Ramos (cell line): ENCODE measurements at regions not wholly inside any gene's neighbourhood (a gene's known extent, or its start where the extent isn't known, plus 50 kb on each side); places are given as distances from the start of the nearest gene placed in this dataset.

Experiments
- in situ Hi-C: fragments of 300-500 bp; cut with MboI; formaldehyde crosslinking; loops from one replicate; pipeline ENCODE4 v1.14.3; 2022; ENCODE audit warnings: low sequenced_read_pairs; ENCODE audit not compliant: unreplicated experiment

DNA sequence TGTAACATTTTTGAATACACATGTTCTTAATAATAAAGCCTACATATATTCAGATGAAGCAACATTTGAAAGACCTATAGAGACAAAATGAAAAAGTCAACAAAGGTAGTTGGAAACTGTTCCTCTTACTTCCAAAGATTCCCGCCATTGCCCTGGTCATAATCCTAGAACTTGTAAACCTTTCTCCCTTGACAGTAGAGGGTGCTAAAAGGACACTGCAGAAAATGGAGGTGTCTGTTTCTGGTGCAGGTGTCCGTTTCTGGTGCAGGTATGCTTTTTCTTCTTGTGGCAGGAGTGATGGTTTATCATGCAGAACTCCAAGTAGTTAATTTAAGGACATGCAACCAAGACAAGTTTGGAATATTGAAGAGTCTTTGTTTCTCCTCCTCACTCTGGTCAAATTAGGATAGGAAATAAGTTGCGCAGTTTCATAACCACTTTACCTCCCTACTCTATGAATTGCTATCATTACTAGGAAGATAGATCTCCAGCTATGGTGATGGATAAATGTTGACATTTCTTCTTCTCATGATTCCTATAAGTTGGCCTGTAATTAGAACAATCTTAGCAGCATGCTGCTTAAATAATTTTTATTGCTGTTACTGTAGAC lies 56.0 kb upstream of the FAM174A start:
- in situ Hi-C loops = no loop called here

DNA sequence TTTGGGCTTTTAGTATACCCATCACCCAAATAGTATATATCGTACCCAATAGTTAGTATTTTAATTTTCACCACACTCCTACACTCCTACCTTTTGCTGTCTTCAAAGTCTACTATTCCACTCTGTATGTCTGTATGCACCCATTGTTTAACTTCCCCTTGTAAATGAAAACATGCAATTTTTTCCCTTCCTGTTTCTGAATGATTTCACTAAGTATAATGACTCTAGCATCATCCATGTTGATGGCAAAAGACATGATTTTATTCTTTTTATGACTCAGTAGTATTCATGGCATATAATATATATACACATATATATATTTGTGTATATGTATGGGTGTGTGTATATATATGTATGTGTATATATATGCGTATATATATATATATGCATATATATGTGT lies 63.1 kb upstream of the FAM174A start:
- in situ Hi-C loops = no loop called here

GRCh38 chr5:100469767-100470166 lies 65.4 kb upstream of the FAM174A start:
- in situ Hi-C loops = no loop called here

GRCh38 chr5:100464418-100464817 lies 70.8 kb upstream of the FAM174A start:
- in situ Hi-C loops = no loop called here

GRCh38 chr5:100456615-100457014 lies 78.6 kb upstream of the FAM174A start:
- in situ Hi-C loops = no loop called here

DNA sequence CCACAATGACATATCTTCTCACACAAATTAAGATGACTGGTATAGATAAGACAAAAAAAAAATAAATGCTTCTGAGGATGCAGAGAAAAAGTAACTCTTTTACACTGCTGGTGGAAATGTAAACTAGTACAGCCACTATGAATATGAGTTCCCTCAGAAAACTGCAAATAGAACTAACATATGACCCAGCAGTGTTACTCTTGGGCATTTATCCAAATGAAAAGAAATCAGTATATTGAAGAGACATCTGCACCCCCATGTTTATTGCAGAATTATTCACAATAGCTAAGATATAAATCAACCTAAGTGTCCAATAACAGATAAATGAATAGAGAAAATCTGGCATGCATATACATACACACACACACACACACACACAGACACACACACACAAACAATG lies 83.0 kb upstream of the FAM174A start:
- in situ Hi-C loops = no loop called here

- in situ Hi-C loops = no loop called here
Observed at GRCh38 chr5:100448111-100448528, 87.1 kb upstream of the FAM174A start.

DNA sequence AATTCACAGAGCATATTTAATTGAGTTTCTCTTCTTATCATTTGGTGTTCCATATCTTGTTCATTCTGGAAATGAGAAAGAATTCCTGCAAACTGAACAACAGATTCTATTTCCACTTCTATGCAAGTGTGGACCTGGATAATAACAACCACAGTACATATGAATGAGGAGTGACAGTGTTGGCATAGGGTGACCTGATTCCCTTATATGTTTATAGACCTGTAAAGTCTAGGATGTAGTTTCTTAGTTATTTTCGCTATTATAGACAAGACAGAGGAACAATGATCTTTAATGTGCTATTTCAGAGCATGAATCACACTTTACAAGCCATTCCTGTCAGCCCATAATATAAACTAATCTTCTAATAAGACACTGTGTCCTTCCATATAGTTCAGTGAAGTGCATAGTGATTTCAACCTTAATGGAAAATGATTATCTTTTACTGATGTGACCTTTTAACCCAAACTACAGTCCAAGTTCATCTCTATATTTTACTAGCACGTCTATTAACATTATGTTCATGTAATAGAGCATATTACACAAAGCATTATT lies 88.2 kb upstream of the FAM174A start:
- in situ Hi-C loops = no loop called here

GRCh38 chr5:100444961-100445360 lies 90.2 kb upstream of the FAM174A start:
- in situ Hi-C loops = no loop called here

GRCh38 chr5:100434815-100435214 lies 100.4 kb upstream of the FAM174A start:
- in situ Hi-C loops = no loop called here

DNA sequence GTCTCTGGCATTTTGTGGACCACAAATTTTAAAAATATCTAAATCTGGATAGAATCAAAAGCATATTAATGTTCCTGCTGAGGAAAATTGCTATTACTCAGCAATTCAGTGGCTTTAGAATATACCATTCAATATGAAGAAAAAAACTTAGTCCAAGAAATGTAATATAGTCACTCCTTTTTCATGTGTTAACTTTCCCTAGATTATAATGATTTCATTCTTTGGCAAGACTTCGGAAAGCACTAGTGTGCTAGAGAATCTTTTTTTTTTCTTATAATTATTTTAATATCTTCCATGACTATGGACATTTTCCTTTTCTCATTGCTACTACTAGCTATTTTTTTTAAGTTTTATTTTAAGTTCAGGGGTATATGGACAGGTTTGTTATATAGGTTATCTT lies 102.4 kb upstream of the FAM174A start:
- in situ Hi-C loops = no loop called here

- in situ Hi-C loops = no loop called here
Observed at GRCh38 chr5:100430268-100431195, 104.6 kb upstream of the FAM174A start.

DNA sequence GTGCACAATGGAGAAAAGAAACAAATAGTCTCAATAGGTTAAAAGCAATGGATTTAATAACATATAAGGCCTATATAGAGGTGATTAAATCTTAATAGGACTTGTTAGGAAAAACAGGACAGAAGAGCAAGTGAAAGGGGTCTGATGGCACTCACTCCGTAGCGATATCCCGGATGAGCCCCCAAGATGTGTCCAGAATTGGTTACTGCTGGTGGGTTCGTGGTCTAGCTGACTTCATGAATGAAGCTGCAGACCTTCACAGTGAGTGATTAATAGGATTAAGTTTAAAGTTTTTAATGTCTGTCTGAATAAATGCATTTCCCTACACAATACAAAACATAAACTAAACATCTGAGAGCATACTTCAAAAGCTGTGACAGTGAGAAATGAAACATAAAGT lies 110.4 kb upstream of the FAM174A start:
- in situ Hi-C loops = no loop called here

- in situ Hi-C loops = no loop called here
Observed at GRCh38 chr5:100424017-100424416, 111.2 kb upstream of the FAM174A start.

DNA sequence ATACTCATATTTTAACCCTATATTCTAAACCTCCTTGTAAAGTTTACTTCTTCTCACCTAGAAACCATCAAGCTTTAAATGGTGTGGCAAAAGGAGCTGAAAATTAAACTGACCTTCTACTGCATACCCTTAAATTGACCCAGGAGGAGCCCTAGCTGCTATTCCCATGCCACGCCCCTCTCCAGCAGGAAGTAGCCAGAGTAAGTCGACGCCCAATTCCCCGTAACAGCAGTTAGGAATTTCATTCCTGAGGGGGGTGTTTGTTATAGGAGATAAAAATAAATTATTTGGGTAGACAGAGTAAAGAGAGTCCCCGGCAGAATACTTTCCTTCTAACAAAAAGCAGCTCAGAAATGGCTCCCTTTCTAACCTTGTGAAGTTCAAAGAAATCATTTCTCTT lies 111.8 kb upstream of the FAM174A start:
- in situ Hi-C loops = no loop called here

GRCh38 chr5:100421360-100421759 lies 113.8 kb upstream of the FAM174A start:
- in situ Hi-C loops = no loop called here

GRCh38 chr5:100418231-100418630 lies 116.9 kb upstream of the FAM174A start:
- in situ Hi-C loops = no loop called here

DNA sequence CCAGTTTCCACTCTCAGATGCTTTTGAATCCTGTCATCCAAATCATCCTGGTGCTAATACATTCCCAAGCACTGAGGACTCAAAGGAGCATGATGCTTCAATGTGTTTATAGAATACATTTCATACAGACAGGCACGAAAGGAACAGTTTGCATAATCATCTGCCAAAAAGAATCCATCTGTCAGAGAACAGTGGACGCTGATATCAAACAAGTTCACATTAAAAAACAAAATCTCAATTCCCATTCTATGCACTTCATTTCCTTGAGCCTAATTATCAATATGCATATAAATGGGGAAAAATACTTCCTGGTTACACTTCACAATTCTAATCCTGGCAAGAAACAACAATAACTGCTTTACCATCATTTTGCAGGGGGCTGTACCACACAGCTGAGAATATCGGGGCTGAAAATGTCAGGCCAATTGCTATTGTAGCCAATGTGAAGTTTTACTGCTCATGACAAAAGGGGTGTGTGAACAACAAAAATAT lies 125.5 kb upstream of the FAM174A start:
- in situ Hi-C loops = no loop called here

GRCh38 chr5:100407053-100407452 lies 128.1 kb upstream of the FAM174A start:
- in situ Hi-C loops = no loop called here

- in situ Hi-C loops = no loop called here
Observed at GRCh38 chr5:100406640-100407039, 128.5 kb upstream of the FAM174A start.

DNA sequence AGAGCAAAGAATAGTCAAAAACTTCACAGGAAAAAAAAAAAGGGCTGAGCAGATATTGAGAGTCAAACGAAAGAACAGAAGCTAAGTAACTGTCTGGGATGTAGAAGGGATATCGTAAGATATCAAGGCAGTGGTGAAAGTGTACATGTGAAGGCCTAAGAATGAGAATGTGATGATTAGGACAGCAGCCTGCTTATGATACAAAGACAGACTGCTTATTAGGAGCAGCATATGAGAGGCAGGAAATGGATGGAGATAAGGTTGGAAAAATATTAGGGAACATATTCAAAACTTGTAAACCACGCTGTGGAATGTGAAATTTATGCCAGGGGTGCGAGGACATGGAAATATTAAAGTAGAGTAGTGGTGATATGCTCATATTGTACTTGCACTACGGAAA lies 133.1 kb upstream of the FAM174A start:
- in situ Hi-C loops = no loop called here
